HEK293 (cell line): ENCODE measurements at regions not wholly inside any gene's neighbourhood (a gene's known extent, or its start where the extent isn't known, plus 50 kb on each side); places are given as distances from the start of the nearest gene placed in this dataset.

Experiments
- CTCF ChIA-PET: fragments of 350-600 bp; formaldehyde crosslinking; extraction: SDS; loops from one replicate; lab custom pipeline; 2021; ENCODE audit warnings: antibody characterized with exemption; lab: Yijun Ruan, JAX
- POLR2A ChIA-PET: fragments of 300-600 bp; formaldehyde crosslinking; extraction: SDS; loops from one replicate; lab custom pipeline; 2020; ENCODE audit warnings: antibody characterized with exemption, inconsistent platforms; lab: Yijun Ruan, JAX
- H3K27ac ChIP-seq: fragments of 200-500 bp; sonication (Bioruptor generic); 2 replicates; pipeline ENCODE4 v1.5.1; 2014; ENCODE audit warnings: low read depth, low read length, control low read depth, inconsistent platforms; ENCODE audit errors: extremely low read depth
- H3K36me3 ChIP-seq, 2 experiments: fragments of 200-500 bp in 1 of 2; sonication (Bioruptor generic) in 1 of 2; 1 replicate in 1 of 2; 2 replicates in 1 of 2; pipeline ENCODE4 v1.5.1; 2014 to 2017; ENCODE audit warnings: inconsistent platforms in 2 of 2, low read length in 2 of 2; ENCODE audit not compliant: control insufficient read depth in 2 of 2, insufficient read depth in 1 of 2
- H3K4me1 ChIP-seq: fragments of 200-500 bp; sonication (Bioruptor generic); 2 replicates; pipeline ENCODE4 v1.5.1; 2014; ENCODE audit warnings: mild to moderate bottlenecking, low read length, inconsistent platforms; ENCODE audit not compliant: control insufficient read depth, insufficient read depth
- H3K4me3 ChIP-seq: 2 replicates; pipeline ENCODE4 v1.5.1; 2011; ENCODE audit warnings: low read depth, mild to moderate bottlenecking, control low read depth, low read length, moderate library complexity
- H3K9me3 ChIP-seq: fragments of 200-500 bp; sonication (Bioruptor generic); 2 replicates; pipeline ENCODE4 v1.5.1; 2014; ENCODE audit warnings: low read depth, low read length, inconsistent platforms; ENCODE audit not compliant: control insufficient read depth, insufficient read depth
- CTCF ChIP-seq: fragments of 450-650 bp; formaldehyde crosslinking; IDR thresholded peaks from 2 replicates; pipeline ENCODE4 v1.5.1; 2016; ENCODE audit warnings: missing biosample characterization, missing genetic modification characterization
- KLF10 ChIP-seq: fragments of 450-650 bp; IDR thresholded peaks from 2 replicates; pipeline ENCODE4 v1.5.1; 2018; ENCODE audit warnings: missing biosample characterization, mild to moderate bottlenecking, missing genetic modification characterization
- PRDM10 ChIP-seq: fragments of 450-650 bp; formaldehyde crosslinking; IDR thresholded peaks from 2 replicates; pipeline ENCODE4 v1.5.1; 2016; ENCODE audit warnings: missing biosample characterization, missing genetic modification characterization
- REPIN1 ChIP-seq: fragments of 450-650 bp; formaldehyde crosslinking; IDR thresholded peaks from 2 replicates; pipeline ENCODE4 v1.5.1; 2017; ENCODE audit warnings: missing biosample characterization, missing genetic modification characterization, low read depth
- ZBTB17 ChIP-seq: fragments of 450-650 bp; formaldehyde crosslinking; IDR thresholded peaks from 2 replicates; pipeline ENCODE4 v1.5.1; 2016; ENCODE audit warnings: missing biosample characterization, missing genetic modification characterization
- ZBTB7A ChIP-seq: fragments of 450-650 bp; formaldehyde crosslinking; IDR thresholded peaks from 2 replicates; pipeline ENCODE4 v1.5.1; 2016; ENCODE audit warnings: low read depth, missing biosample characterization, missing genetic modification characterization
- ZEB2 ChIP-seq: fragments of 450-650 bp; formaldehyde crosslinking; IDR thresholded peaks from 2 replicates; pipeline ENCODE4 v1.5.1; 2016; ENCODE audit warnings: missing biosample characterization, missing genetic modification characterization
- ZFP3 ChIP-seq: fragments of 450-650 bp; formaldehyde crosslinking; IDR thresholded peaks from 2 replicates; pipeline ENCODE4 v1.5.1; 2016; ENCODE audit warnings: low read depth, missing biosample characterization, missing genetic modification characterization
- ZFP69B ChIP-seq: fragments of 450-650 bp; formaldehyde crosslinking; IDR thresholded peaks from 2 replicates; pipeline ENCODE4 v1.5.1; 2016; ENCODE audit warnings: missing biosample characterization, missing genetic modification characterization
- ZNF157 ChIP-seq: fragments of 450-650 bp; formaldehyde crosslinking; IDR thresholded peaks from 2 replicates; pipeline ENCODE4 v1.5.1; 2016; ENCODE audit warnings: missing biosample characterization, missing genetic modification characterization
- ZNF174 ChIP-seq: fragments of 450-650 bp; formaldehyde crosslinking; IDR thresholded peaks from 2 replicates; pipeline ENCODE4 v1.5.0; 2017; ENCODE audit warnings: missing biosample characterization, mild to moderate bottlenecking, missing genetic modification characterization
- ZNF26 ChIP-seq: fragments of 450-650 bp; formaldehyde crosslinking; IDR thresholded peaks from 2 replicates; pipeline ENCODE4 v1.5.1; 2016; ENCODE audit warnings: missing biosample characterization, missing genetic modification characterization
- ZNF398 ChIP-seq: fragments of 450-650 bp; formaldehyde crosslinking; IDR thresholded peaks from 2 replicates; pipeline ENCODE4 v1.5.1; 2017; ENCODE audit warnings: missing biosample characterization, missing genetic modification characterization
- ZNF518A ChIP-seq: fragments of 450-650 bp; formaldehyde crosslinking; conservative IDR thresholded peaks from 2 replicates; pipeline ENCODE4 v1.5.1; 2016; ENCODE audit warnings: low read depth, missing biosample characterization, missing genetic modification characterization
- ZNF701 ChIP-seq: fragments of 450-650 bp; formaldehyde crosslinking; IDR thresholded peaks from 2 replicates; pipeline ENCODE4 v1.5.1; 2016; ENCODE audit warnings: missing biosample characterization, missing genetic modification characterization
- ZNF768 ChIP-seq: fragments of 450-650 bp; formaldehyde crosslinking; IDR thresholded peaks from 2 replicates; pipeline ENCODE4 v1.5.1; 2018; ENCODE audit warnings: missing biosample characterization, mild to moderate bottlenecking, missing genetic modification characterization
- ZSCAN30 ChIP-seq: fragments of 450-650 bp; IDR thresholded peaks from 2 replicates; pipeline ENCODE4 v1.5.1; 2018; ENCODE audit warnings: missing biosample characterization, mild to moderate bottlenecking, missing genetic modification characterization, moderate library complexity
- ZSCAN4 ChIP-seq: fragments of 450-650 bp; formaldehyde crosslinking; IDR thresholded peaks from 2 replicates; pipeline ENCODE4 v1.5.1; 2017; ENCODE audit warnings: missing biosample characterization, missing genetic modification characterization

- H3K4me3 ChIP-seq, result no peak overlapping the region
- TF ChIP-seq CTCF (tag by site-specific recombination) (no peak), ZBTB7A (tag by site-specific recombination) (no peak), ZNF174 (no peak), ZNF26 (tag by site-specific recombination) (no peak), REPIN1 (tag by site-specific recombination) (no peak), ZNF518A (tag by site-specific recombination) (no peak), ZSCAN30 (tag by site-specific recombination) (no peak), ZNF768 (tag by site-specific recombination) (no peak), ZFP3 (tag by site-specific recombination) (no peak), ZNF701 (tag by site-specific recombination) (no peak), ZSCAN4 (tag by site-specific recombination) (no peak), ZNF398 (tag by site-specific recombination) (no peak), PRDM10 (no peak), ZEB2 (no peak), KLF10 (tag by site-specific recombination) (no peak), ZBTB17 (tag by site-specific recombination) (no peak), ZFP69B (tag by site-specific recombination) (no peak), ZNF157 (tag by site-specific recombination) (no peak)
- TF ChIP-seq, all 188 proteins: peak for 0
- Histone ChIP-seq H3K27ac (no peak overlapping the region), H3K36me3 (no peaks in the 10 kb centered on the region), H3K4me1 (no peaks in the 10 kb centered on the region), H3K9me3 (no peaks in the 10 kb centered on the region)
- CTCF ChIA-PET, result no interaction called here
- POLR2A ChIA-PET, result no interaction called here
These were observed 178.7 kb upstream of the SGCD start for GRCh38 chr5:156148301-156148700.
